ENCODE measurements at regions not wholly inside any gene's neighbourhood (a gene's known extent, or its start where the extent isn't known, plus 50 kb on each side); places are given as distances from the start of the nearest gene placed in this dataset.

- H3K9ac ChIP-seq (ENCODE audit: low read length), result no peak overlapping the region
- H3K4me1 ChIP-seq (ENCODE audit: control insufficient read depth, insufficient read depth, low read length), result peaks cover 10% of the 10 kb centered on the region
- H3K27me3 ChIP-seq (replicated peaks; ENCODE audit: control insufficient read depth, insufficient read depth, low read length), result no peaks in the 10 kb centered on the region
- DNase-seq (ENCODE audit: low read depth), result no peak
- H3K9me3 ChIP-seq (ENCODE audit: control insufficient read depth, low read length), result no peaks in the 10 kb centered on the region
- H3K36me3 ChIP-seq (ENCODE audit: control insufficient read depth, insufficient read depth, low read length, severe bottlenecking), result no peaks in the 10 kb centered on the region
- H3K4me3 ChIP-seq (ENCODE audit: low read length), result no peak overlapping the region
Measured at GRCh38 chr6:138580040-138580439, 80.7 kb upstream of the NHSL1 start.

- Histone ChIP-seq H3K9me3 (ENCODE audit: control insufficient read depth, low read length) (no peaks in the 10 kb centered on the region), H3K4me1 (ENCODE audit: control insufficient read depth, insufficient read depth, low read length) (peaks cover 10% of the 10 kb centered on the region), H3K4me3 (ENCODE audit: low read length) (peak overlapping the region; percentile 34), H3K27me3 (replicated peaks; ENCODE audit: control insufficient read depth, insufficient read depth, low read length) (no peaks in the 10 kb centered on the region), H3K9ac (ENCODE audit: low read length) (peak overlapping the region; percentile 10), H3K36me3 (ENCODE audit: control insufficient read depth, insufficient read depth, low read length, severe bottlenecking) (no peaks in the 10 kb centered on the region)
- no peak for DNase-seq (ENCODE audit: low read depth)
Measured at GRCh38 chr6:138580801-138581200, 81.5 kb upstream of the NHSL1 start.

- Histone ChIP-seq H3K36me3 (ENCODE audit: control insufficient read depth, insufficient read depth, low read length, severe bottlenecking) (no peaks in the 10 kb centered on the region), H3K9ac (ENCODE audit: low read length) (no peak overlapping the region), H3K4me1 (ENCODE audit: control insufficient read depth, insufficient read depth, low read length) (peaks cover 10% of the 10 kb centered on the region), H3K4me3 (ENCODE audit: low read length) (no peak overlapping the region), H3K27me3 (replicated peaks; ENCODE audit: control insufficient read depth, insufficient read depth, low read length) (no peaks in the 10 kb centered on the region), H3K9me3 (ENCODE audit: control insufficient read depth, low read length) (no peaks in the 10 kb centered on the region)
- no peak for DNase-seq (ENCODE audit: low read depth)
Measured at GRCh38 chr6:138582573-138582972, 83.3 kb upstream of the NHSL1 start.

GRCh38 chr6:138586638-138587037 is 87.3 kb upstream of the NHSL1 start:
- no peak overlapping the region for H3K4me3 ChIP-seq (ENCODE audit: low read length)
- no peaks in the 10 kb centered on the region for H3K36me3 ChIP-seq (ENCODE audit: control insufficient read depth, insufficient read depth, low read length, severe bottlenecking)
- no peaks in the 10 kb centered on the region for H3K9me3 ChIP-seq (ENCODE audit: control insufficient read depth, low read length)
- no peaks in the 10 kb centered on the region for H3K27me3 ChIP-seq (replicated peaks; ENCODE audit: control insufficient read depth, insufficient read depth, low read length)
- no peak for DNase-seq (ENCODE audit: low read depth)
- no peaks in the 10 kb centered on the region for H3K4me1 ChIP-seq (ENCODE audit: control insufficient read depth, insufficient read depth, low read length)
- H3K9ac ChIP-seq (ENCODE audit: low read length), result no peak overlapping the region

- no peaks in the 10 kb centered on the region for H3K27me3 ChIP-seq (replicated peaks; ENCODE audit: control insufficient read depth, insufficient read depth, low read length)
- H3K9ac ChIP-seq (ENCODE audit: low read length), result no peak overlapping the region
- H3K9me3 ChIP-seq (ENCODE audit: control insufficient read depth, low read length), result no peaks in the 10 kb centered on the region
- peaks cover 13% of the 10 kb centered on the region for H3K4me1 ChIP-seq (ENCODE audit: control insufficient read depth, insufficient read depth, low read length)
- DNase-seq (ENCODE audit: low read depth), result peak; percentile 89
- no peak overlapping the region for H3K4me3 ChIP-seq (ENCODE audit: low read length)
- no peaks in the 10 kb centered on the region for H3K36me3 ChIP-seq (ENCODE audit: control insufficient read depth, insufficient read depth, low read length, severe bottlenecking)
Measured at GRCh38 chr6:138588805-138589434, 89.6 kb upstream of the NHSL1 start.

GRCh38 chr6:138590796-138591709 is 91.8 kb upstream of the NHSL1 start:
- Histone ChIP-seq H3K4me3 (ENCODE audit: low read length) (no peak overlapping the region), H3K36me3 (ENCODE audit: control insufficient read depth, insufficient read depth, low read length, severe bottlenecking) (no peaks in the 10 kb centered on the region), H3K4me1 (ENCODE audit: control insufficient read depth, insufficient read depth, low read length) (peaks cover 22% of the 10 kb centered on the region), H3K9me3 (ENCODE audit: control insufficient read depth, low read length) (no peaks in the 10 kb centered on the region), H3K27me3 (replicated peaks; ENCODE audit: control insufficient read depth, insufficient read depth, low read length) (no peaks in the 10 kb centered on the region), H3K9ac (ENCODE audit: low read length) (peak overlapping the region; percentile 14)
- DNase-seq (ENCODE audit: low read depth), result peak; percentile 93

- H3K9ac ChIP-seq (ENCODE audit: low read length), result peak overlapping the region; percentile 69
- no peaks in the 10 kb centered on the region for H3K36me3 ChIP-seq (ENCODE audit: control insufficient read depth, insufficient read depth, low read length, severe bottlenecking)
- H3K27me3 ChIP-seq (replicated peaks; ENCODE audit: control insufficient read depth, insufficient read depth, low read length), result no peaks in the 10 kb centered on the region
- DNase-seq (ENCODE audit: low read depth), result no peak
- peak overlapping the region; percentile 77 for H3K4me3 ChIP-seq (ENCODE audit: low read length)
- H3K9me3 ChIP-seq (ENCODE audit: control insufficient read depth, low read length), result no peaks in the 10 kb centered on the region
- peaks cover 22% of the 10 kb centered on the region for H3K4me1 ChIP-seq (ENCODE audit: control insufficient read depth, insufficient read depth, low read length)
Measured at GRCh38 chr6:138592749-138593123, 93.4 kb upstream of the NHSL1 start.

- peaks cover 22% of the 10 kb centered on the region for H3K4me1 ChIP-seq (ENCODE audit: control insufficient read depth, insufficient read depth, low read length)
- H3K9me3 ChIP-seq (ENCODE audit: control insufficient read depth, low read length), result no peaks in the 10 kb centered on the region
- H3K4me3 ChIP-seq (ENCODE audit: low read length), result peak overlapping the region; percentile 77
- DNase-seq (ENCODE audit: low read depth), result peak; percentile 94
- H3K36me3 ChIP-seq (ENCODE audit: control insufficient read depth, insufficient read depth, low read length, severe bottlenecking), result no peaks in the 10 kb centered on the region
- H3K9ac ChIP-seq (ENCODE audit: low read length), result peak overlapping the region; percentile 69
- no peaks in the 10 kb centered on the region for H3K27me3 ChIP-seq (replicated peaks; ENCODE audit: control insufficient read depth, insufficient read depth, low read length)
Measured at GRCh38 chr6:138593124-138593877, 94.0 kb upstream of the NHSL1 start.

GRCh38 chr6:138593909-138594757 is 94.8 kb upstream of the NHSL1 start:
- H3K9me3 ChIP-seq (ENCODE audit: control insufficient read depth, low read length), result no peaks in the 10 kb centered on the region
- H3K27me3 ChIP-seq (replicated peaks; ENCODE audit: control insufficient read depth, insufficient read depth, low read length), result no peaks in the 10 kb centered on the region
- DNase-seq (ENCODE audit: low read depth), result no peak
- peak overlapping the region; percentile 69 for H3K9ac ChIP-seq (ENCODE audit: low read length)
- no peaks in the 10 kb centered on the region for H3K36me3 ChIP-seq (ENCODE audit: control insufficient read depth, insufficient read depth, low read length, severe bottlenecking)
- H3K4me3 ChIP-seq (ENCODE audit: low read length), result peak overlapping the region; percentile 77
- peaks cover 22% of the 10 kb centered on the region for H3K4me1 ChIP-seq (ENCODE audit: control insufficient read depth, insufficient read depth, low read length)

- Histone ChIP-seq H3K36me3 (ENCODE audit: control insufficient read depth, insufficient read depth, low read length, severe bottlenecking) (no peaks in the 10 kb centered on the region), H3K4me3 (ENCODE audit: low read length) (no peak overlapping the region), H3K4me1 (ENCODE audit: control insufficient read depth, insufficient read depth, low read length) (peaks cover 22% of the 10 kb centered on the region), H3K9me3 (ENCODE audit: control insufficient read depth, low read length) (no peaks in the 10 kb centered on the region), H3K9ac (ENCODE audit: low read length) (no peak overlapping the region), H3K27me3 (replicated peaks; ENCODE audit: control insufficient read depth, insufficient read depth, low read length) (no peaks in the 10 kb centered on the region)
- no peak for DNase-seq (ENCODE audit: low read depth)
Measured at GRCh38 chr6:138594758-138595140, 95.5 kb upstream of the NHSL1 start.
